Activated CD4-positive, alpha-beta T cell treated with anti-CD3 and anti-CD28 coated beads for 36 hours (primary cell): ENCODE measurements at regions not wholly inside any gene's neighbourhood (a gene's known extent, or its start where the extent isn't known, plus 50 kb on each side); places are given as distances from the start of the nearest gene placed in this dataset.
A peak's percentile ranks its signal among the peaks of the same experiment; 100 is the strongest.
"Not testable (repeated sequence)": the region's sequence is repeated elsewhere in the genome, so short reads cannot be mapped to it uniquely, and the experiment has no call there.

Source experiments
- ATAC-seq: fragments of 200-7000 bp; cut with Tn5 transposase; one replicate; pipeline ENCODE4 v1.10.0; 2021; ENCODE audit warnings: mild to moderate bottlenecking, moderate library complexity
- CTCF ChIA-PET: fragments of 350-600 bp; sonication (Branson Sonifier 250); formaldehyde crosslinking; loops from one replicate; lab custom pipeline; 2021; ENCODE audit warnings: antibody characterized with exemption; lab: Charles Lee
- POLR2A ChIA-PET: fragments of 350-600 bp; sonication (Branson Sonifier 250); formaldehyde crosslinking; loops from one replicate; lab custom pipeline; 2021; ENCODE audit warnings: antibody characterized with exemption, inconsistent platforms; lab: Charles Lee
- DNase-seq: peaks from one replicate; pipeline ENCODE4 v3.0.0-alpha.2; 2020
- H3K27ac Mint-ChIP-seq: one replicate; pipeline ENCODE4 v1.8.0; 2021; ENCODE audit warnings: mixed read lengths
- H3K27me3 Mint-ChIP-seq: one replicate; pipeline ENCODE4 v1.8.0; 2021; ENCODE audit warnings: mixed read lengths
- H3K36me3 Mint-ChIP-seq: one replicate; pipeline ENCODE4 v1.8.0; 2021; ENCODE audit warnings: low read depth, mixed read lengths
- H3K4me1 Mint-ChIP-seq: one replicate; pipeline ENCODE4 v1.8.0; 2021; ENCODE audit warnings: mixed read lengths
- H3K4me3 Mint-ChIP-seq: one replicate; pipeline ENCODE4 v1.8.0; 2021; ENCODE audit warnings: mild to moderate bottlenecking, moderate library complexity, mixed read lengths
- H3K9me3 Mint-ChIP-seq: one replicate; pipeline ENCODE4 v1.8.0; 2021; ENCODE audit warnings: low read depth, mixed read lengths
- intact Hi-C, 2 experiments: fragments of 100-400 bp; cut with DNase I in 1 of 2; cut with micrococcal nuclease in 1 of 2; formaldehyde crosslinking; loops; one replicate each; pipeline versions ENCODE4 v1.14.2 to v1.15.1; 2022 to 2024; cut with DNase I, micrococcal nuclease

- CTCF ChIA-PET, result interaction anchor here (1.3 kb wide), 1 partner anchor 75 kb away, joined by 3 read pairs; no protein-coding TSS in a partner anchor
Observed at GRCh38 chr5:74974451-74975091, 77.8 kb downstream of the GCNT4 start.

GRCh38 chr5:74973694-74974093 lies 78.7 kb downstream of the GCNT4 start:
- ChIA-PET POLR2A (no interaction called here), CTCF (interaction anchor here (0.7 to 1.3 kb wide), 2 partner anchors 76 to 154 kb away, joined by 3 read pairs; no protein-coding TSS in a partner anchor)
- Mint-ChIP-seq H3K36me3 (peaks cover 3% of the 10 kb centered on the region), H3K4me3 (no peak overlapping the region), H3K9me3 (peaks cover 10% of the 10 kb centered on the region), H3K27me3 (no peaks in the 10 kb centered on the region), H3K4me1 (peaks cover 18% of the 10 kb centered on the region), H3K27ac (no peak overlapping the region)
- DNase-seq (no peak), ATAC-seq (no peak)
- intact Hi-C loops, result loop anchor here in 1 of 2 experiments (1.0 kb wide), 1 partner anchor 78 kb away; no protein-coding TSS in a partner anchor

More at GRCh38 chr5:74974451-74975091, 77.8 kb downstream of the GCNT4 start:
- ATAC-seq, result peak; percentile 93
- POLR2A ChIA-PET, result no interaction called here
- peaks cover 3% of the 10 kb centered on the region for H3K36me3 Mint-ChIP-seq
- H3K4me3 Mint-ChIP-seq, result no peak overlapping the region
- no peaks in the 10 kb centered on the region for H3K27me3 Mint-ChIP-seq
- H3K9me3 Mint-ChIP-seq, result peaks cover 10% of the 10 kb centered on the region
- H3K27ac Mint-ChIP-seq, result peak overlapping the region; percentile 61
- peaks cover 18% of the 10 kb centered on the region for H3K4me1 Mint-ChIP-seq
- intact Hi-C loops, result loop anchor here in 1 of 2 experiments (1.0 kb wide), 1 partner anchor 77 kb away; no protein-coding TSS in a partner anchor
- peak; percentile 47 for DNase-seq

GRCh38 chr5:74971947-74972460 lies 80.4 kb downstream of the GCNT4 start:
- ATAC-seq, result no peak
- CTCF ChIA-PET, result no interaction called here
- H3K9me3 Mint-ChIP-seq, result peaks cover 10% of the 10 kb centered on the region

GRCh38 chr5:74970891-74971290 lies 81.5 kb downstream of the GCNT4 start:
- H3K27ac Mint-ChIP-seq, H3K27me3 Mint-ChIP-seq, ATAC-seq, CTCF ChIA-PET, POLR2A ChIA-PET, H3K36me3 Mint-ChIP-seq, H3K4me3 Mint-ChIP-seq, intact Hi-C loops, DNase-seq, H3K9me3 Mint-ChIP-seq: not testable (repeated sequence)
- peaks cover 14% of the 10 kb centered on the region for H3K4me1 Mint-ChIP-seq

More at GRCh38 chr5:74971947-74972460, 80.4 kb downstream of the GCNT4 start:
- Mint-ChIP-seq H3K27me3 (no peaks in the 10 kb centered on the region), H3K27ac (no peak overlapping the region), H3K4me1 (peaks cover 14% of the 10 kb centered on the region), H3K4me3 (no peak overlapping the region), H3K36me3 (peaks cover 3% of the 10 kb centered on the region)
- POLR2A ChIA-PET, result no interaction called here
- intact Hi-C loops, result no loop called here
- no peak for DNase-seq

- CTCF ChIA-PET, result interaction anchor here (0.7 to 1.1 kb wide), 2 partner anchors 13 to 50 kb away, joined by 3 read pairs; no protein-coding TSS in a partner anchor
- Mint-ChIP-seq H3K27me3 (peaks cover 3% of the 10 kb centered on the region), H3K27ac (no peak overlapping the region), H3K36me3 (no peaks in the 10 kb centered on the region), H3K9me3 (peaks cover 4% of the 10 kb centered on the region), H3K4me3 (no peak overlapping the region), H3K4me1 (peaks cover 9% of the 10 kb centered on the region)
- DNase-seq (no peak), ATAC-seq (no peak)
- intact Hi-C loops, result no loop called here
- POLR2A ChIA-PET, result no interaction called here
Observed at GRCh38 chr5:74969726-74970125, 82.6 kb downstream of the GCNT4 start.

GRCh38 chr5:74966141-74967026 lies 86.0 kb downstream of the GCNT4 start:
- intact Hi-C loops, result no loop called here
- peaks cover 8% of the 10 kb centered on the region for H3K27me3 Mint-ChIP-seq
- H3K9me3 Mint-ChIP-seq, result no peaks in the 10 kb centered on the region
- no peak overlapping the region for H3K4me3 Mint-ChIP-seq
- H3K36me3 Mint-ChIP-seq, result no peaks in the 10 kb centered on the region
- no peaks in the 10 kb centered on the region for H3K4me1 Mint-ChIP-seq
- ChIA-PET CTCF (interaction anchor here (0.7 to 1.2 kb wide), 3 partner anchors 9 to 191 kb away, joined by 3 to 4 read pairs (median 3); partner anchors contain the start of gene GCNT4), POLR2A (no interaction called here)
- ATAC-seq, result no peak
- DNase-seq, result no peak
- H3K27ac Mint-ChIP-seq, result no peak overlapping the region

GRCh38 chr5:74963407-74963806 lies 89.0 kb downstream of the GCNT4 start:
- Mint-ChIP-seq H3K4me3 (no peak overlapping the region), H3K36me3 (no peaks in the 10 kb centered on the region), H3K27me3 (peaks cover 8% of the 10 kb centered on the region), H3K9me3 (no peaks in the 10 kb centered on the region), H3K27ac (no peak overlapping the region), H3K4me1 (no peaks in the 10 kb centered on the region)
- CTCF ChIA-PET, result no interaction called here
- DNase-seq, result no peak
- ATAC-seq, result no peak
- POLR2A ChIA-PET, result no interaction called here
- intact Hi-C loops, result no loop called here

- CTCF ChIA-PET, result no interaction called here
- Mint-ChIP-seq H3K9me3 (no peaks in the 10 kb centered on the region), H3K36me3 (no peaks in the 10 kb centered on the region), H3K4me1 (no peaks in the 10 kb centered on the region), H3K27me3 (peaks cover 3% of the 10 kb centered on the region), H3K4me3 (no peak overlapping the region), H3K27ac (no peak overlapping the region)
- no peak for ATAC-seq
- no peak for DNase-seq
- POLR2A ChIA-PET, result no interaction called here
- intact Hi-C loops, result no loop called here
Observed at GRCh38 chr5:74957906-74958305, 91.7 kb upstream of the FAM169A start.

- DNase-seq (no peak), ATAC-seq (no peak)
- H3K4me1 Mint-ChIP-seq, result no peaks in the 10 kb centered on the region
- CTCF ChIA-PET, result interaction anchor here (0.9 to 1.1 kb wide), 3 partner anchors 9 to 15 kb away, joined by 3 to 4 read pairs (median 3); no protein-coding TSS in a partner anchor
- H3K36me3 Mint-ChIP-seq, result no peaks in the 10 kb centered on the region
- no peaks in the 10 kb centered on the region for H3K9me3 Mint-ChIP-seq
- POLR2A ChIA-PET, result interaction anchor here (0.6 kb wide), 1 partner anchor 279 kb away, joined by 7 read pairs; the partner anchor contains the start of gene ANKRD31
- H3K4me3 Mint-ChIP-seq, result no peak overlapping the region
- intact Hi-C loops, result no loop called here
- H3K27ac Mint-ChIP-seq, result no peak overlapping the region
- H3K27me3 Mint-ChIP-seq, result peaks cover 3% of the 10 kb centered on the region
Observed at GRCh38 chr5:74957029-74957784, 91.0 kb upstream of the FAM169A start.

GRCh38 chr5:74956278-74956677 lies 90.1 kb upstream of the FAM169A start:
- H3K27me3 Mint-ChIP-seq, result no peaks in the 10 kb centered on the region
- H3K27ac Mint-ChIP-seq, result no peak overlapping the region
- intact Hi-C loops, result no loop called here
- no peaks in the 10 kb centered on the region for H3K9me3 Mint-ChIP-seq
- no peak for ATAC-seq
- DNase-seq, result no peak
- ChIA-PET POLR2A (interaction anchor here (0.6 kb wide), 2 partner anchors 280 to 1989 kb away, joined by 3 to 7 read pairs; partner anchors contain the start of gene ANKRD31), CTCF (interaction anchor here (0.6 to 1.1 kb wide), 2 partner anchors 13 to 88 kb away, joined by 3 read pairs; no protein-coding TSS in a partner anchor)
- no peak overlapping the region for H3K4me3 Mint-ChIP-seq
- H3K36me3 Mint-ChIP-seq, result no peaks in the 10 kb centered on the region
- H3K4me1 Mint-ChIP-seq, result no peaks in the 10 kb centered on the region
